ENCODE measurements at regions not wholly inside any gene's neighbourhood (a gene's known extent, or its start where the extent isn't known, plus 50 kb on each side); places are given as distances from the start of the nearest gene placed in this dataset.
"Not testable (repeated sequence)": the region's sequence is repeated elsewhere in the genome, so short reads cannot be mapped to it uniquely, and the experiment has no call there.

DNA sequence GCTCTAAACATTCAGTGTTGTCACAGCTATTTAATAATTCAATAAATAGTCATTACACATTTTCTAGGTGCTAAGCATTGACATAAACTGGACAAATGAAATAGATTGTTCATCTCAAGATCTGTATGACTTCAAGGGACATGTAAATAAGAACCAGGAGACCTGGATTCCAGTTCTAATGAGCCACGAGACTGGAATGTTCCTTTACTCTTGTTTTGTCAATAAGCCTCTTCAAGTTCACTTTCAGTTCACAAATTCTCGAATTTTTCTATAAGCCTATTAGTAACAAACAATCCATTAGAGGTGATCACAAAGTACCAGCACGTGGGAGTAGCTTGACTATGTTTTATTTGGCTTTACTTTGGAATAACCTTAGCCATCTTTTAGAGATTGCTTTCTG lies 514.0 kb upstream of the SMIM31 start:
- no peak overlapping the region for H3K4me3 ChIP-seq (ENCODE audit: low read depth, low read length)
- TF ChIP-seq, protein P1, sequence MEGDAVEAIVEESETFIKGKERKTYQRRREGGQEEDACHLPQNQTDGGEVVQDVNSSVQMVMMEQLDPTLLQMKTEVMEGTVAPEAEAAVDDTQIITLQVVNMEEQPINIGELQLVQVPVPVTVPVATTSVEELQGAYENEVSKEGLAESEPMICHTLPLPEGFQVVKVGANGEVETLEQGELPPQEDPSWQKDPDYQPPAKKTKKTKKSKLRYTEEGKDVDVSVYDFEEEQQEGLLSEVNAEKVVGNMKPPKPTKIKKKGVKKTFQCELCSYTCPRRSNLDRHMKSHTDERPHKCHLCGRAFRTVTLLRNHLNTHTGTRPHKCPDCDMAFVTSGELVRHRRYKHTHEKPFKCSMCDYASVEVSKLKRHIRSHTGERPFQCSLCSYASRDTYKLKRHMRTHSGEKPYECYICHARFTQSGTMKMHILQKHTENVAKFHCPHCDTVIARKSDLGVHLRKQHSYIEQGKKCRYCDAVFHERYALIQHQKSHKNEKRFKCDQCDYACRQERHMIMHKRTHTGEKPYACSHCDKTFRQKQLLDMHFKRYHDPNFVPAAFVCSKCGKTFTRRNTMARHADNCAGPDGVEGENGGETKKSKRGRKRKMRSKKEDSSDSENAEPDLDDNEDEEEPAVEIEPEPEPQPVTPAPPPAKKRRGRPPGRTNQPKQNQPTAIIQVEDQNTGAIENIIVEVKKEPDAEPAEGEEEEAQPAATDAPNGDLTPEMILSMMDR (IDR thresholded peaks at IDR 0.05; ENCODE audit: borderline replicate concordance, insufficient read depth, low read depth, low read length): no peak

DNA sequence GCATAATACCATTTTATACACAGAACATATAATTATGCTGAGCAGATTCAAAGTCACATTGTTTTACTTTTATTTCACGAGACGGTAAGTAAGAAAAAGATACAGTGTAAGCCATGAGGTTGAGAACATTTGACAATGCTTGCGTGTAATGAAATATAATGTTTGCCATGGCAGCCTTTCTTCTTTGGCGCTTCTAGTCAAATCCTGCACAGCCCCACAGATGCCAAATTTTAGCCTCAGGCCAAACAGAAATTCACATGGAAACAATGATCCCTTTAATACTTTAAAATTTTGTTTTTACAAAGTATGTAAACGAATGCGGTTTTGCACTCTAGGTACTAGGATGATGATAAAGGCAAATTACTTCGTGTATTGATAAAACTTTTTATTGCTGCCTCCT lies 502.7 kb upstream of the SMIM31 start:
- TF ChIP-seq, protein P1 (IDR thresholded peaks at IDR 0.05; ENCODE audit: borderline replicate concordance, insufficient read depth, low read depth, low read length): no peak
- no peak overlapping the region for H3K4me3 ChIP-seq (ENCODE audit: low read depth, low read length)

DNA sequence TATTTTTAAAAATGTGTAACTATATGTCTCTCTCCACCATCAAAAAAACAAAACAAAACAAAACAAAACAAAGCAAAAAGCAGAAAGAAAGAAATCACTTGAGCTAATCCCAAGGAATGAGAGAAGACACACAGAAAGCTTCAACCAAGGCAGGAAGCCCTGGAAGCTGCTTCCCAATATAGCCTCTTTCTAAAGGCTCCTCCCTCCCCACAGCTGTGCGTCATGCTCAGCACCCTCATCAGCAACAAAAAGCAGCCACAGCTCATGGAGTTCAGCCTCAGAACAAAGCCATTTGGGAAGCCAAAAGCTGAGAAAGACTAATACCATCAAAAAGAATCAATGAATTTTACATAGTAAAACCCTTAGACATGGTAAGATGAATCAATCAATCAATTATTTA lies 501.6 kb upstream of the SMIM31 start:
- TF ChIP-seq, protein P1 (IDR thresholded peaks at IDR 0.05; ENCODE audit: borderline replicate concordance, insufficient read depth, low read depth, low read length): no peak
- H3K4me3 ChIP-seq (ENCODE audit: low read depth, low read length): no peak overlapping the region

DNA sequence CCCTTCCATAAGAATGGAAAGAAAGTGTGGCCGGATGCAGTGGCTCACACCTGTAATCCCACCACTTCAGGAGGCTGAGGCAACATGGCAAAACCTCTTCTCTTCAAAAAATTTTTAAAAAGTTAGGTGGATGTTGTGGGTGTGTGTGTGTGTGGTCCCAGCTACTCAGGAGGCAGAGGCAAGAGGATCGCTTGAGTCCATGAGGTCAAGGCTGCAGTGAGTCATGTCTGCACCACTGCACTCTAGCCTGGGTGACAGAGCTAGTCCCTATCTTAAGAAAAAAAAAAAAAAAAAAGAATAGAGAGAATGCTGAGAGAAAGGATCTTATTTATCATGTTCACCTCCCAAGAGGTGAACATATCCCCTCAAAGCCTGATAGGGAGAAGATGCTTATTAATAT lies 492.1 kb upstream of the SMIM31 start:
- TF ChIP-seq, protein P1 (IDR thresholded peaks at IDR 0.05; ENCODE audit: borderline replicate concordance, insufficient read depth, low read depth, low read length): no peak
- H3K4me3 ChIP-seq (ENCODE audit: low read depth, low read length): no peak overlapping the region

DNA sequence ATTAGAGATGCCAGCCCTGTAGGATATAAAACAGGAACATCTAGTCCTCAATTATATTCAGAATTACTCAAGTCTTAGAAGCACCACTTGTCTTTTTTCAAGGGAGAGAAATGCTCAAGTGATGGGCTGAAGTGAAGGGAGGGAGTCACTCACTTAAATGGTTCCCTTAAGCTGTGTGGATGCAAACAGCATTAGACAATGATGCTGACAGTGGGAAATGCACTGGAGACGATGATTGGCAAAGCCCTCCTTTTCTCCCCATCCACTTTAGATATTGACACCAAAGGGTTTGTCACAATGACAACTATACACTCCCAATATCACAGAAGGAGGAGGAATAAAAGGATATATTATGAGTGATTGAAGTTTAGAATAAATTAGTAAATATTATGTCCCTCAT lies 491.4 kb upstream of the SMIM31 start:
- not testable (repeated sequence) for H3K4me3 ChIP-seq (ENCODE audit: low read depth, low read length)

DNA sequence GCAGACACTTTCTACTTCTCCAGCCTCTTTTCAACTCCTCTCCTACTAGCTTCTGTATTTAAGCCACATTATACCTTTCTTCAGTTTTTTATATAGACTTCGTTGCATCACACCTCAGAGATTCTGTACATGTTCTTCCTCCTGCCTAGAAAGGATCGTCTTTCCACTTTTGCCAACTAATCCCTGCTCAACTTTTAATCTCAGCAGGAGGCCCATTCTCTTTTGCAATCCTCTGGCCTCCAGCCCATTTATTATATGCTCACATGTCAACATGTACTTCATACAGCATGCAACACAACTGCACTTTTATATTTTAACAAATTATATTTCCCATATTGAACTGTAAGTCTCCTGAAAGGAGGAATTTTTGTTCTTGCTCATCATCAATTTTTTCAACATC lies 476.5 kb upstream of the SMIM31 start:
- not testable (repeated sequence) for H3K4me3 ChIP-seq (ENCODE audit: low read depth, low read length)

DNA sequence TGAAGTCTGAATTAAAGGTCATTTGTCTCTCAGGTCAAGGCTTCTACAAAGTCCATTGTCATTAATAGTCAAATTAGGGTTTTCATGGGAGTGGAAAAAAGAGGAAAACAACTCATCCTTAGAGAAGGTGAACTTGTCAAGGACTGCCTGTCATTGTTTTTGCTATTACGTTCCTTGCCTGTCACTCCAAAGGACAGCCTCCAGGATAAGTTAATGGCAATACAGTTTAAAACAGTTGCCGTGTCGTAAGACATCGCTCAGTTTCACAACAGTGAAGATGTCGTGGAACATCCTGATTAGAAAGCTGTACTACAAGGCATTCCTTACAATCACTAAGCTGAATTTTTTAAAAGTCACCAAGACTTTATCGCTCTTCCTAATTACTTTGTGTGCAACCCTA lies 466.8 kb upstream of the SMIM31 start:
- H3K4me3 ChIP-seq (ENCODE audit: low read depth, low read length): no peak overlapping the region
- TF ChIP-seq, protein P1 (IDR thresholded peaks at IDR 0.05; ENCODE audit: borderline replicate concordance, insufficient read depth, low read depth, low read length): no peak

DNA sequence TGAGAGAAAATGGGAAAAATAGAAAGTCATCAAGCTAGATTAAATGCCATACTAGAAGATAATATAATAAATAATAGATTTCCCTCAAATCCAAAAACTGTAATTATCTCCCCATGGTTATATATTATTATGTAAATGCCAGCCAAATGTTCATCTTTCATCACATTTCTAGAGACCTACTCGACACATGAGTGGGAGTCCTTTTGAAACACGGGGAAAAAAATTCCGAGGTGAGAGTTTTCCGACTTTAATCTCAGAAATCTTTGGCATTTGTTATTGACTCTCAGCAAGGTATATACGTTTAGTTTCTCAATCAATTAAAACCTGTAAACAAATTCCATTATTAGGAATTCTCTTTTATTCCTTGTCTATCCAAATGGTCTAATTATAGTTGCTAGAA lies 465.4 kb upstream of the SMIM31 start:
- TF ChIP-seq, protein P1 (IDR thresholded peaks at IDR 0.05; ENCODE audit: borderline replicate concordance, insufficient read depth, low read depth, low read length): no peak
- H3K4me3 ChIP-seq (ENCODE audit: low read depth, low read length): no peak overlapping the region
